Transverse colon (tissue), 4 donors: ENCODE measurements at regions not wholly inside any gene's neighbourhood (a gene's known extent, or its start where the extent isn't known, plus 50 kb on each side); places are given as distances from the start of the nearest gene placed in this dataset.
"Not testable (repeated sequence)": the region's sequence is repeated elsewhere in the genome, so short reads cannot be mapped to it uniquely, and the experiment has no call there.

Experiments
- DNase-seq: peaks from one replicate; pipeline ENCODE4 v3.0.0-alpha.2; 2019
- H3K27ac ChIP-seq, 4 donors: fragments of 200-600 bp; sonication (generic); 2 replicates each; pipeline ENCODE4 v1.5.1; 2016 to 2018; ENCODE audit warnings: inconsistent platforms in 4 of 4
- H3K27me3 ChIP-seq: fragments of 200-600 bp; sonication (generic); 2 replicates; pipeline ENCODE4 v1.5.1; 2017; ENCODE audit warnings: inconsistent platforms
- H3K36me3 ChIP-seq, 4 donors: fragments of 200-600 bp; sonication (generic); 2 replicates each; pipeline ENCODE4 v1.5.1; 2017 to 2019; ENCODE audit warnings: inconsistent platforms in 4 of 4
- H3K4me1 ChIP-seq, 4 donors: fragments of 200-600 bp; sonication (generic); 2 replicates each; pipeline ENCODE4 v1.5.1; 2017 to 2020; ENCODE audit warnings: inconsistent platforms in 4 of 4
- H3K4me3 ChIP-seq, 4 donors: fragments of 200-600 bp; sonication (generic); 1 replicate in 1 of 4; 2 replicates in 3 of 4; pipeline versions ENCODE4 v1.5.1 to v1.6.1; 2017 to 2019; ENCODE audit warnings: inconsistent platforms in 4 of 4
- H3K9me3 ChIP-seq, 2 donors: fragments of 200-600 bp; sonication (generic); 2 replicates each; pipeline ENCODE4 v1.5.1; 2017 to 2019; ENCODE audit warnings: inconsistent platforms in 2 of 2
- EP300 ChIP-seq: sonication (generic); formaldehyde crosslinking; IDR thresholded peaks from one replicate; pipeline ENCODE4 v1.6.1; 2017; ENCODE audit warnings: antibody characterized with exemption, low read depth
- POLR2A ChIP-seq: fragments of 450-650 bp; IDR thresholded peaks from one replicate; pipeline ENCODE4 v1.6.1; 2016; ENCODE audit warnings: antibody characterized with exemption, mild to moderate bottlenecking, moderate library complexity
- POLR2AphosphoS5 ChIP-seq, 3 donors: sonication (generic); formaldehyde crosslinking; IDR thresholded peaks; one replicate each; pipeline ENCODE4 v1.6.1; 2016; ENCODE audit warnings: antibody characterized with exemption in 3 of 3
- WGBS, 2 donors: methylation state at CpG; one replicate each; pipeline ENCODE4 v1.1.5; 2018; ENCODE audit warnings: low coverage in 1 of 2; 5-methylcytosine and 5-hydroxymethylcytosine counted together
- in situ Hi-C, 4 donors: fragments of 200-750 bp; cut with MboI; loops; one replicate each; pipeline versions ENCODE4 v1.15.0 to v1.15.1; 2017; ENCODE audit warnings: low sequenced_read_pairs in 3 of 4, low pct_ligation_motif_present in 1 of 4, low pct_unique_long_range_greater_than_20kb in 1 of 4
- intact Hi-C: fragments of 100-400 bp; cut with DNase I; formaldehyde crosslinking; loops from one replicate; pipeline ENCODE4 v1.15.1; 2023; ENCODE audit warnings: low total_unique reads
- TF ChIP-seq, protein P1 (sequence below), 5 experiments: fragments of 200-600 bp in 3 of 5; fragments of 450-650 bp in 2 of 5; sonication (generic) in 3 of 5; IDR thresholded peaks; 1 replicate in 2 of 5; 2 replicates in 3 of 5; pipeline ENCODE4 v1.5.1; 2016 to 2017; ENCODE audit warnings: antibody characterized with exemption in 5 of 5, inconsistent platforms in 3 of 5, mild to moderate bottlenecking in 2 of 5, moderate library complexity in 1 of 5

DNA sequence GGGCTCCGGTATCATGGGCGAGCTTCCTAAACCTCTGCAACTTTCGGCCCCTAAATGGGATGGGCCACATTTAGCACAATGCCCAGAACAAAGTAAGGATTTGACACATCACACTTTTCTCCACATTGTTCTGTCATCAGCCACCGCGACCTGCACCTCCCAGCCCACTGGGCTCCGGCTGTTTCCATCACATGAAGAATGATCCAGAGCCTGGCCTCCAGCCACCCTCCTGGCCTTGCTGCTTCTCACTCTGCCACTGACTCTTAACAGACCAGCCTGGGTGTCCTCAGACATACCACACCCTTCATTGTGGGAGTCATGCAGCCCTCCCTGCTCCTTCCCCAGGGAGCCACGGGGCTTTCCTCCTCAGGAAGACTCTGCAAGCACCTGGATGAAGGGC, 113.7 kb downstream of the IGLL1 start:
- no peaks in the 10 kb centered on the region for H3K36me3 ChIP-seq
- intact Hi-C loops, result no loop called here
- H3K4me1 ChIP-seq, result no peaks in the 10 kb centered on the region
- no peaks in the 10 kb centered on the region for H3K27me3 ChIP-seq
- WGBS, 2 donors, result 89 to 100% methylated on average over 3 to 7 of the region's 7 CpGs
- no peak for TF ChIP-seq POLR2A
- TF ChIP-seq, protein P1, sequence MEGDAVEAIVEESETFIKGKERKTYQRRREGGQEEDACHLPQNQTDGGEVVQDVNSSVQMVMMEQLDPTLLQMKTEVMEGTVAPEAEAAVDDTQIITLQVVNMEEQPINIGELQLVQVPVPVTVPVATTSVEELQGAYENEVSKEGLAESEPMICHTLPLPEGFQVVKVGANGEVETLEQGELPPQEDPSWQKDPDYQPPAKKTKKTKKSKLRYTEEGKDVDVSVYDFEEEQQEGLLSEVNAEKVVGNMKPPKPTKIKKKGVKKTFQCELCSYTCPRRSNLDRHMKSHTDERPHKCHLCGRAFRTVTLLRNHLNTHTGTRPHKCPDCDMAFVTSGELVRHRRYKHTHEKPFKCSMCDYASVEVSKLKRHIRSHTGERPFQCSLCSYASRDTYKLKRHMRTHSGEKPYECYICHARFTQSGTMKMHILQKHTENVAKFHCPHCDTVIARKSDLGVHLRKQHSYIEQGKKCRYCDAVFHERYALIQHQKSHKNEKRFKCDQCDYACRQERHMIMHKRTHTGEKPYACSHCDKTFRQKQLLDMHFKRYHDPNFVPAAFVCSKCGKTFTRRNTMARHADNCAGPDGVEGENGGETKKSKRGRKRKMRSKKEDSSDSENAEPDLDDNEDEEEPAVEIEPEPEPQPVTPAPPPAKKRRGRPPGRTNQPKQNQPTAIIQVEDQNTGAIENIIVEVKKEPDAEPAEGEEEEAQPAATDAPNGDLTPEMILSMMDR (IDR thresholded peaks at IDR 0.05), result no peak
- TF ChIP-seq POLR2AphosphoS5 (IDR thresholded peaks at IDR 0.05), result no peak
- TF ChIP-seq EP300, result no peak
- DNase-seq, result no peak
- H3K27ac ChIP-seq, result no peak overlapping the region
- H3K9me3 ChIP-seq, result no peaks in the 10 kb centered on the region
- in situ Hi-C loops, result no loop called here
- H3K4me3 ChIP-seq, result no peak overlapping the region

DNA sequence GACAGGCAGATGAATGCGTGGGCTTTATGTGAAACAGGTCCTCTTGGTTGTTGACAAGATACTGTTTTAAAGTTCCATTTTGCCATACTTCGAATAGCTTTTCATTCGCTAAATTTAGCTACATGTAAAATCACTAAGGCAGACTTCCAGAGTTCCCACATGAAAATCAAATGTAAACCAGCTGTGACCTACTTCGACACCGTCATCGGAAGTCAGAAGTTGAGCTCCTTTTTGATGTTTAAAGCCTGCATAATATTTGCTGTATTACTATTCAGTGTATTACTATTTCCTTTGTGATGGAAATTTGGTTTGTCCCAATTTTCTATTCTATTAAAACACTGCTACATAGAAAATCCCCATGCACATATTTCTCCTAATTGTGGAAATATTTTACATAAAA, 115.3 kb downstream of the IGLL1 start:
- H3K27me3 ChIP-seq, in situ Hi-C loops, H3K36me3 ChIP-seq, H3K4me1 ChIP-seq, H3K9me3 ChIP-seq, H3K27ac ChIP-seq, H3K4me3 ChIP-seq, intact Hi-C loops, DNase-seq: not testable (repeated sequence)
- 60 to 65% methylated on average over 5 to 6 of the region's 6 CpGs for WGBS, 2 donors

DNA sequence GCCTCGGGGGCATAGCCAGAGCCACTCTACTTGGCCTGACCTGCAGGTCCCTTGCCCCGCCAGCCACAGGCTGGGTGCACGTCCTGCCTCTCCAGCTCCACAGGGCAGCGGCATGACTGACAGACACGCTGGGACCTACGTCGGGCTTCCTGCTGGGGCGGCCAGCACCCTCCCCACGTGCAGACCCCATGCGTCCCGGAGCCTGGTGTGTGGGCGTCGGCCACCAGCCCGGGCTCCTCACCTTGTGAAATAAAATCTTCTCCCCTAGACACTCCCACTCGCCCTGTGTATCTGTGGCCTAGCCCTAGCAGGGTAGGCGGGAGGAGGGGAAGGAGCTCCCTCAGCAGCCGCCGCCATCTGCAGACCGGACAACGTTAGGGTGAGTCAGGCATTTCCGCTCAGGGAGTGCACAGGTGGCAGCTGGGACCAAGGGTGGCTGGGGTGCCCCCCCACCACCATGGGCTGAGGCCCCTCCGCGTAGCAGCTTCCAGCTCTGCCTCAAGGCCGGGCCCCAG, 119.5 kb downstream of the IGLL1 start:
- 79% methylated on average over 24 of the region's 24 CpGs; no CpG with 5 or more reads in 1 of the 2 donors for WGBS, 2 donors
- H3K4me1 ChIP-seq, intact Hi-C loops, H3K27me3 ChIP-seq, H3K36me3 ChIP-seq, H3K4me3 ChIP-seq, H3K9me3 ChIP-seq, in situ Hi-C loops, H3K27ac ChIP-seq, DNase-seq: not testable (repeated sequence)

DNA sequence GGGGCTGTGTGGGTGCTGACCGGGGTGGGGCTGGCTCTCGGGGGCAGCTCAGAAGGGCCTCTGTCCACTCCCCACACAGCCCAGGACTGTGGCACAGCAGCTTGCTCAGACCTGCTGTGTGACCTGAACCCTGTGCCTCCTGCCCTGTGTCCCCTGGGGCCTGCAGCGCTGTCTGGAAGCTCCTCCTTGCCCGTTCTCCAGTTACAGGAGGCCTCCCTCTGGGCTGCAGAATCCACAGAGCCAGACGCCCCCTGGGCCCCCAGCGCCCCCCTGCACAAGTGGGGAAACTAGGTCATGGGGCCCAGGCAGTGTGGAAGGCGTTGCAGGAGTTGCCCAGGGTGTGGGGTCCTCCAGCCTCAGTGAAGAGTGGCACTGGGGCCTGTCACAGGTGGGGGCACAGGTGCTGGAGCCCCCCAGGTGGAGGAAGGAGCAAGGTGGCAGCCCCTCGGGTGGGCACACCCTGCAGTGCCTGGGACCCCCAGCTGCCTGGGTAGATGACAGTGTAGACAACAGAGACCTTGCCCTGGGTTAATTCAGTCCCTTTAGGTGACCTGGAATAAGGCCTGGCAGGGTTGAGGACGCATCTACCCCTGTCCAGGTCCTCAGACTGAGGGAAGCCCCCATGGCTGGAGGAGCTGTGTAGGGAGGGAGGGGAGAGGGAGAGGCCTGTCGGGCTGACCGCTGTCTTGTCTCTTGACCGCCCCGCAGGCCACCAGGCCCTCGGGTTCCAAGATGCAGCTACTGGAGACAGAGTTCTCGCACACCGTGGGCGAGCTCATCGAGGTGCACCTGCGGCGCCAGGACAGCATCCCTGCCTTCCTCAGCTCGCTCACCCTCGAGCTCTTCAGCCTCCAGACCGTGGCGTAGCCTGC, 120.2 kb downstream of the IGLL1 start:
- H3K27me3 ChIP-seq, H3K36me3 ChIP-seq, H3K4me1 ChIP-seq, H3K4me3 ChIP-seq, intact Hi-C loops, H3K27ac ChIP-seq, DNase-seq, in situ Hi-C loops, H3K9me3 ChIP-seq: not testable (repeated sequence)
- 82% methylated on average over 24 of the region's 24 CpGs; no CpG with 5 or more reads in 1 of the 2 donors for WGBS, 2 donors

DNA sequence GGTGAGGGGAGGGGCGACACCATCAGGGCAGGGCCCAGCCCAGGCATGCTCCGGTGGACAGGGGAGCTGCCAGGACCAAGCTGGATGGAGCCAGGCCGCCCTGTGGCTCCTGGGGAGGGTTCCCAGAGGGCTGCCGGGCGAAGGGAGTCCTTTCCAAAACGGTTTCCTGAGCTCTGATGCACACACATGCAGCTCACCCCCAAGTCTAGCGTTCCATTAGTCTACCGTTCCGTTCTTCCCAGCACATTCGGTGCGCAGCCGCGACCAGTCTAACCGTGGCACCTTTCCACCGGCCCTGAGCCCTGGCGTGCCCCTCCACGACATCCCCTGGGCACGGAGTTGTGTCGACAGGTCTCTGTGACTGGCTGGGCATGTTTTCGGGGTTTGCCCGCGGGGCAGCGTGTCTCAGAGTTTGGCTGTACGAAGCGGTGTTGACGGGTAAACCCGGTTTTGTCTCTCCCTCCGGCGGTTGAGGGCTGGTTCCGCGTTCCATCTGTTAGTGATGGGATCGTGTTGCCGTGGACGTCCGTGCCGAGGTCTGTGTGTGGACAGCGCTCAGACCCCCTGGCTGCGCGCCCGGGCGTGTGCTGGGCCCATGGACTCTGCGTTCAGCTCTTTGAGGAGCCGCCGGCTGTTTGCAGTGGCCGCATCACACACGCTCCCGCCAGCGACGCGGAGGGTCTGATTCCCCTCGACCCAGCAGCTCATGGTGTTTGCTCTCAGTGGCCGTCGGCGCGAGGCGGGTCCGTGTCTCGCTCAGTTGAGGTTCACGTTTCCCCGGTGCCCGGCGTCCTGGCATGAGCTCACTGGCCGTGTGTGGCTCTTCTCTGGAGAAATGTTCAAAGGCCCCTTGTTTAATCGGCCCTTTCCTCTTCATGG, 121.2 kb downstream of the IGLL1 start:
- no peak for TF ChIP-seq POLR2AphosphoS5 (IDR thresholded peaks at IDR 0.05)
- TF ChIP-seq POLR2A, result no peak
- no peak for TF ChIP-seq EP300
- TF ChIP-seq, protein P1 (IDR thresholded peaks at IDR 0.05), result no peak
- Histone ChIP-seq H3K9me3 (no peaks in the 10 kb centered on the region), H3K27ac (no peak overlapping the region), H3K36me3 (no peaks in the 10 kb centered on the region), H3K27me3 (peaks cover 8% of the 10 kb centered on the region), H3K4me3 (no peak overlapping the region), H3K4me1 (no peaks in the 10 kb centered on the region)
- in situ Hi-C loops (no loop called here), intact Hi-C loops (no loop called here)
- WGBS, 2 donors, result 92% methylated on average over 53 of the region's 64 CpGs; no CpG with 5 or more reads in 1 of the 2 donors
- no peak for DNase-seq
